Neural cell (in vitro differentiated cells): ENCODE measurements at regions not wholly inside any gene's neighbourhood (a gene's known extent, or its start where the extent isn't known, plus 50 kb on each side); places are given as distances from the start of the nearest gene placed in this dataset.

ENCODE experiments used
- H2AFZ ChIP-seq: fragments of 200-600, 300-800 bp; sonication (generic), shearing (Covaris generic); 2 replicates; pipeline ENCODE4 v1.6.0; 2014; ENCODE audit warnings: low read depth, mild to moderate bottlenecking, antibody characterized with exemption, low read length, moderate library complexity
- H3F3A ChIP-seq: fragments of 200-600 bp; shearing (Covaris generic); 2 replicates; pipeline ENCODE4 v1.6.1; 2016; ENCODE audit warnings: mild to moderate bottlenecking, moderate library complexity, mixed read lengths, antibody characterized with exemption, low read length; ENCODE audit not compliant: insufficient read depth, poor library complexity, severe bottlenecking
- H3K27ac ChIP-seq: fragments of 200-600, 300-800 bp; sonication (generic), shearing (Covaris generic); 2 replicates; pipeline ENCODE4 v1.5.1; 2014; ENCODE audit warnings: mild to moderate bottlenecking, low read length, moderate library complexity
- H3K27me3 ChIP-seq: fragments of 300-800, 200-600 bp; sonication (generic), shearing (Covaris generic); 2 replicates; pipeline ENCODE4 v1.6.0; 2014; ENCODE audit warnings: mild to moderate bottlenecking, low read depth, low read length, moderate library complexity; ENCODE audit not compliant: insufficient read depth
- H3K36me3 ChIP-seq: fragments of 300-800, 200-600 bp; sonication (generic), shearing (Covaris generic); 2 replicates; pipeline ENCODE4 v1.5.1; 2014; ENCODE audit warnings: mild to moderate bottlenecking, antibody characterized with exemption, low read length, moderate library complexity; ENCODE audit not compliant: insufficient read depth
- H3K4me2 ChIP-seq: fragments of 300-800, 200-600 bp; sonication (generic), shearing (Covaris generic); 2 replicates; pipeline ENCODE4 v1.6.0; 2014; ENCODE audit warnings: mild to moderate bottlenecking, low read length
- H3K4me3 ChIP-seq: fragments of 300-800, 200-600 bp; sonication (generic), shearing (Covaris generic); 2 replicates; pipeline ENCODE4 v1.5.1; 2014; ENCODE audit warnings: mild to moderate bottlenecking, low read length, moderate library complexity
- H3K79me2 ChIP-seq: fragments of 200-600 bp; shearing (Covaris generic); replicated peaks from 2 replicates; pipeline ENCODE4 v1.6.0; 2014; ENCODE audit warnings: mild to moderate bottlenecking, low read length, moderate library complexity; ENCODE audit not compliant: insufficient read depth
- H3K9ac ChIP-seq: fragments of 300-800, 200-600 bp; sonication (generic), shearing (Covaris generic); 2 replicates; pipeline ENCODE4 v1.6.1; 2016; ENCODE audit warnings: mild to moderate bottlenecking, low read length, mixed read lengths
- H3K9me2 ChIP-seq: fragments of 200-600 bp; shearing (Covaris generic); 2 replicates; pipeline ENCODE4 v1.6.1; 2016; ENCODE audit warnings: mild to moderate bottlenecking, low read length, mixed read lengths; ENCODE audit not compliant: insufficient read depth
- H3K9me3 ChIP-seq: fragments of 200-600, 300-800 bp; sonication (generic), shearing (Covaris generic); 2 replicates; pipeline ENCODE4 v1.6.1; 2016; ENCODE audit warnings: mild to moderate bottlenecking, mixed run types, low read length, moderate library complexity, mixed read lengths
- H4K20me1 ChIP-seq: fragments of 200-600 bp; shearing (Covaris generic); 2 replicates; pipeline ENCODE4 v1.6.1; 2016; ENCODE audit warnings: mild to moderate bottlenecking, mixed run types; ENCODE audit not compliant: insufficient read depth
- EP300 ChIP-seq: fragments of 450-650 bp; conservative IDR thresholded peaks from 2 replicates; pipeline ENCODE4 v1.6.1; 2014; ENCODE audit warnings: antibody characterized with exemption, mild to moderate bottlenecking, moderate library complexity; ENCODE audit not compliant: poor library complexity, severe bottlenecking
- EZH2 ChIP-seq: fragments of 200-600, 300-800 bp; shearing (Covaris generic), sonication (generic); IDR thresholded peaks from 2 replicates; pipeline ENCODE4 v1.6.1; 2014; ENCODE audit warnings: antibody characterized with exemption, low read length, borderline replicate concordance, mild to moderate bottlenecking; ENCODE audit not compliant: insufficient read depth, poor library complexity, severe bottlenecking
- RAD21 ChIP-seq: fragments of 450-650 bp; conservative IDR thresholded peaks from 2 replicates; pipeline ENCODE4 v1.6.1; 2014; ENCODE audit warnings: antibody characterized with exemption, mild to moderate bottlenecking, moderate library complexity
- SMC3 ChIP-seq: fragments of 450-650 bp; conservative IDR thresholded peaks from 2 replicates; pipeline ENCODE4 v1.6.1; 2014; ENCODE audit warnings: antibody characterized with exemption, mild to moderate bottlenecking, moderate library complexity; ENCODE audit not compliant: poor library complexity
- TAF1 ChIP-seq: IDR thresholded peaks from 2 replicates; pipeline ENCODE4 v1.6.1; 2012; ENCODE audit warnings: low read depth
- TF ChIP-seq, protein P1 (sequence below): IDR thresholded peaks from 2 replicates; pipeline ENCODE4 v1.6.1; 2012; ENCODE audit warnings: borderline replicate concordance
- TF ChIP-seq, protein P2 (sequence below): fragments of 450-650 bp; IDR thresholded peaks from 2 replicates; pipeline ENCODE4 v1.5.1; 2014; ENCODE audit warnings: antibody characterized with exemption, mild to moderate bottlenecking, moderate library complexity; ENCODE audit not compliant: poor library complexity, severe bottlenecking

DNA sequence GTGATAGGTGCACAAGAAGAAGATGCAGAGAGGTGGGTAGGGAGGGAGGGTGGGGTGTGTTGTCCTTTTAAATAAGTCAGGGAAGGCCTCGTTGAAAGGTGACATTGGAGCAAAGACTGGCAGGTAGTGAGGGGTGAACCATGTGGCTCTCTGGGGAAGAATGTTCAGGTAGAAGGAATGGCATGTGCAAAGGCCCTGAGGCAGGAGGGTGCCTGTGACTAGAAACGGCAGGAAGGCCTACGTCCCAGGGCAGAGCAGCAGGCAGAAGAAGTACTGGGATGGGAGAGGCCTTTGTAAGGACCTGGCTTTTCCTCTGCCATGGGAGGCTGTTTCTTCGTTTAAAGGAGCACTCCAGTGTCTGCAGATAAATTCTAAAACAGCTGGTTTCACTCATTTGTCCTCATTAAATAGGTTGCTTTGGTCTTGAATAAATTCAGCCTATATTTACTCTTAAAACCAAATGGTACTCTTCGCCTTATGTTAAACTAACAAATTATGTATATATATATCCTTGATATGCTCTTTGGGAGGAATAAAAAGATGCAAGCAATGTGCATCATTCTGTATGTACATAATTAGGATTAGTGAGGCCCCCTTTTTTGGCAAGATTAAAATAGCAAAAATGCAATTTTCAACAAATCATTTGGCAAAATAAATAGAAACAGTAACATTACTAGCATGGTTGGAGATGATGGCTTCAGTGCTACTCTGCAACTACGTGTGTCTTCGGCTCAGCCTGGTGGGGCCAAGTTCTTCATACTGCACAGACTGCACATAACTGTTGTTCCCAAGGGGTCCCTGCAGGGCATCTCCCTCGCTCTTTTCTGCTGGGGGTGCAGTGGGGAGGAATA, 151.4 kb downstream of the KLF13 start:
- Histone ChIP-seq H3K79me2 (no peaks in the 10 kb centered on the region), H3K27ac (no peak overlapping the region), H3K4me3 (no peak overlapping the region), H3K9me3 (no peaks in the 10 kb centered on the region), H3K4me2 (no peak overlapping the region), H4K20me1 (no peaks in the 10 kb centered on the region), H2AFZ (no peak overlapping the region), H3K36me3 (peaks cover 7% of the 10 kb centered on the region), H3F3A (no peaks in the 10 kb centered on the region), H3K27me3 (peaks cover 33% of the 10 kb centered on the region), H3K9me2 (no peaks in the 10 kb centered on the region), H3K9ac (no peak overlapping the region)
- TF ChIP-seq, protein P1, sequence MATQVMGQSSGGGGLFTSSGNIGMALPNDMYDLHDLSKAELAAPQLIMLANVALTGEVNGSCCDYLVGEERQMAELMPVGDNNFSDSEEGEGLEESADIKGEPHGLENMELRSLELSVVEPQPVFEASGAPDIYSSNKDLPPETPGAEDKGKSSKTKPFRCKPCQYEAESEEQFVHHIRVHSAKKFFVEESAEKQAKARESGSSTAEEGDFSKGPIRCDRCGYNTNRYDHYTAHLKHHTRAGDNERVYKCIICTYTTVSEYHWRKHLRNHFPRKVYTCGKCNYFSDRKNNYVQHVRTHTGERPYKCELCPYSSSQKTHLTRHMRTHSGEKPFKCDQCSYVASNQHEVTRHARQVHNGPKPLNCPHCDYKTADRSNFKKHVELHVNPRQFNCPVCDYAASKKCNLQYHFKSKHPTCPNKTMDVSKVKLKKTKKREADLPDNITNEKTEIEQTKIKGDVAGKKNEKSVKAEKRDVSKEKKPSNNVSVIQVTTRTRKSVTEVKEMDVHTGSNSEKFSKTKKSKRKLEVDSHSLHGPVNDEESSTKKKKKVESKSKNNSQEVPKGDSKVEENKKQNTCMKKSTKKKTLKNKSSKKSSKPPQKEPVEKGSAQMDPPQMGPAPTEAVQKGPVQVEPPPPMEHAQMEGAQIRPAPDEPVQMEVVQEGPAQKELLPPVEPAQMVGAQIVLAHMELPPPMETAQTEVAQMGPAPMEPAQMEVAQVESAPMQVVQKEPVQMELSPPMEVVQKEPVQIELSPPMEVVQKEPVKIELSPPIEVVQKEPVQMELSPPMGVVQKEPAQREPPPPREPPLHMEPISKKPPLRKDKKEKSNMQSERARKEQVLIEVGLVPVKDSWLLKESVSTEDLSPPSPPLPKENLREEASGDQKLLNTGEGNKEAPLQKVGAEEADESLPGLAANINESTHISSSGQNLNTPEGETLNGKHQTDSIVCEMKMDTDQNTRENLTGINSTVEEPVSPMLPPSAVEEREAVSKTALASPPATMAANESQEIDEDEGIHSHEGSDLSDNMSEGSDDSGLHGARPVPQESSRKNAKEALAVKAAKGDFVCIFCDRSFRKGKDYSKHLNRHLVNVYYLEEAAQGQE: no peak
- TF ChIP-seq EZH2 (no peak), EP300 (no peak)
- TF ChIP-seq, protein P2, sequence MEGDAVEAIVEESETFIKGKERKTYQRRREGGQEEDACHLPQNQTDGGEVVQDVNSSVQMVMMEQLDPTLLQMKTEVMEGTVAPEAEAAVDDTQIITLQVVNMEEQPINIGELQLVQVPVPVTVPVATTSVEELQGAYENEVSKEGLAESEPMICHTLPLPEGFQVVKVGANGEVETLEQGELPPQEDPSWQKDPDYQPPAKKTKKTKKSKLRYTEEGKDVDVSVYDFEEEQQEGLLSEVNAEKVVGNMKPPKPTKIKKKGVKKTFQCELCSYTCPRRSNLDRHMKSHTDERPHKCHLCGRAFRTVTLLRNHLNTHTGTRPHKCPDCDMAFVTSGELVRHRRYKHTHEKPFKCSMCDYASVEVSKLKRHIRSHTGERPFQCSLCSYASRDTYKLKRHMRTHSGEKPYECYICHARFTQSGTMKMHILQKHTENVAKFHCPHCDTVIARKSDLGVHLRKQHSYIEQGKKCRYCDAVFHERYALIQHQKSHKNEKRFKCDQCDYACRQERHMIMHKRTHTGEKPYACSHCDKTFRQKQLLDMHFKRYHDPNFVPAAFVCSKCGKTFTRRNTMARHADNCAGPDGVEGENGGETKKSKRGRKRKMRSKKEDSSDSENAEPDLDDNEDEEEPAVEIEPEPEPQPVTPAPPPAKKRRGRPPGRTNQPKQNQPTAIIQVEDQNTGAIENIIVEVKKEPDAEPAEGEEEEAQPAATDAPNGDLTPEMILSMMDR: no peak

DNA sequence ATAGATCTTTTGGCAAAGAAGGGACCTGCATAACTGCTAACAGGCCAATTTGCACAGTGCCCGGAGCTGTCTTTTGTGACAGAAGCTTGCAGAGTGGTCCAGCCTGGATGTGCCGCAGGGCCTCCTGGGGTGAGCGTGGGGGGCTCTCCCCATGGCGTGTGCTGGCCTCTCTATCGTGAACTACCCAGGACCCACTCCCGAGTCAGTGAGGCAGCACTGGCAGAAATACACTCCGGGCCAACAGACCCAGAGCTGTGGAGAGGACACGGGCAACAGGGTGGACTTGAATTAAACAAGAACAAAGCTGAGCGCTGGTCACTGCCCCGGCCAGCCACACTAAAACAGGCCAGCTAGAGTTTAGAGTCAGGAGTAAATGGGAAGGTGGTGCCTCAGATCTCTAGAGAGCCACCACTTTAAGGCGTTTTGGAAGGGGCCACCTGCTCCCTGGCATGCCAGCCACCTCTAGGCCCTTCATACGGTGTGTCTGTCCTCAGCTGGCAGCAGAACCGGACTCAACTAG, 152.1 kb downstream of the KLF13 start:
- H3K79me2 ChIP-seq: no peaks in the 10 kb centered on the region
- H3K9ac ChIP-seq: no peak overlapping the region
- no peak overlapping the region for H3K4me2 ChIP-seq
- H3F3A ChIP-seq: no peaks in the 10 kb centered on the region
- H3K9me2 ChIP-seq: no peaks in the 10 kb centered on the region
- no peak overlapping the region for H3K27ac ChIP-seq
- no peaks in the 10 kb centered on the region for H3K9me3 ChIP-seq
- H4K20me1 ChIP-seq: no peaks in the 10 kb centered on the region
- no peak overlapping the region for H2AFZ ChIP-seq
- H3K27me3 ChIP-seq: peaks cover 33% of the 10 kb centered on the region
- H3K36me3 ChIP-seq: peaks cover 7% of the 10 kb centered on the region
- no peak overlapping the region for H3K4me3 ChIP-seq
- TF ChIP-seq EZH2 (no peak), RAD21 (no peak), EP300 (no peak), SMC3 (no peak), TAF1 (no peak)
- TF ChIP-seq, protein P2: no peak
